ENCODE measurements at regions not wholly inside any gene's neighbourhood (a gene's known extent, or its start where the extent isn't known, plus 50 kb on each side); places are given as distances from the start of the nearest gene placed in this dataset.

DNA sequence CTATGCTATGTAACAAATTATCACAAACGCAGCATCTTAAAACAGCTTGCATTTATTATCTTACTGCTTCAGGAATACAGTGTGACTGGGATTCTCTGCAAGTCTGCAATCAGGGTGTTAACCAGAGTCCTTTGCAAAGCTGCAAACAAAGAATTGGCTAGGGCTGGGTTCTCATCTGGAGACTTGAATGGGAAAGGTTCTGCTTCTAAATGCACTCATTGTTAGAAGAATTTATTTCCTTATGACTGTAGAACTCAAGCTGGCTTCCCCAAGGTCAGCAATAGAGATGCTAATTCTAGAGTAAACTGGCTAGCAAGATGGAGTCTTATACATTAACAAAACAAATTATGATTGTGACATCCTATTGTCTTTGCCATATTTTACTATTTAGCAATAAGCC, 673.7 kb downstream of the DIPK2A start:
- H3K4me1 ChIP-seq: no peaks in the 10 kb centered on the region
- no peak for TF ChIP-seq POLR2AphosphoS5 (IDR thresholded peaks at IDR 0.05)
- DNase-seq (ENCODE audit: low spot score in 2 of 2): no peak
- no peaks in the 10 kb centered on the region for H3K36me3 ChIP-seq
- no peak overlapping the region for H3K4me3 ChIP-seq
- no peaks in the 10 kb centered on the region for H3K9me3 ChIP-seq
- intact Hi-C loops (cut with DNase I; ENCODE audit: low total_unique reads): no loop called here
- H3K27ac ChIP-seq: no peak overlapping the region
- no peaks in the 10 kb centered on the region for H3K27me3 ChIP-seq

DNA sequence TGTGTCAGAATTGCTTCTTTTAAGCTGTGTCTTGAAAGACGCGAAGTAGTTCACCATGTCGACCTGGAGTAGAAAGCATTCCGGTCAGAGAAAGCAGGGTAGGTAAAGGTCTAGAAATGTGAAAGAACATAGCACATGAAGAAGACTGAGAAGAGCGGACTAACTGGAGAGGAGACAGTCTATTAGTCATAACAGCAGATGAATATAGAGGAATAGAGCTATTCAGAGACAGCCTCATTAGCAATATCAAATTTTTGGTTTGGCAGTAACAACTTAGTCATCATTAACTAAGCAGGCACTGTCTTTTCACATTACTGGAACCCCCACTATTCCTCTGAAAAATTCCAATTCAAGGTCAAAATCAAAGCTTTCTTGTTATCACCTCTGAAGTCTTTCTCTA, 678.8 kb downstream of the DIPK2A start:
- Histone ChIP-seq H3K36me3 (no peaks in the 10 kb centered on the region), H3K27ac (no peak overlapping the region), H3K9me3 (no peaks in the 10 kb centered on the region), H3K4me1 (no peaks in the 10 kb centered on the region), H3K4me3 (no peak overlapping the region), H3K27me3 (no peaks in the 10 kb centered on the region)
- no peak for DNase-seq (ENCODE audit: low spot score in 2 of 2)
- TF ChIP-seq, protein P1, sequence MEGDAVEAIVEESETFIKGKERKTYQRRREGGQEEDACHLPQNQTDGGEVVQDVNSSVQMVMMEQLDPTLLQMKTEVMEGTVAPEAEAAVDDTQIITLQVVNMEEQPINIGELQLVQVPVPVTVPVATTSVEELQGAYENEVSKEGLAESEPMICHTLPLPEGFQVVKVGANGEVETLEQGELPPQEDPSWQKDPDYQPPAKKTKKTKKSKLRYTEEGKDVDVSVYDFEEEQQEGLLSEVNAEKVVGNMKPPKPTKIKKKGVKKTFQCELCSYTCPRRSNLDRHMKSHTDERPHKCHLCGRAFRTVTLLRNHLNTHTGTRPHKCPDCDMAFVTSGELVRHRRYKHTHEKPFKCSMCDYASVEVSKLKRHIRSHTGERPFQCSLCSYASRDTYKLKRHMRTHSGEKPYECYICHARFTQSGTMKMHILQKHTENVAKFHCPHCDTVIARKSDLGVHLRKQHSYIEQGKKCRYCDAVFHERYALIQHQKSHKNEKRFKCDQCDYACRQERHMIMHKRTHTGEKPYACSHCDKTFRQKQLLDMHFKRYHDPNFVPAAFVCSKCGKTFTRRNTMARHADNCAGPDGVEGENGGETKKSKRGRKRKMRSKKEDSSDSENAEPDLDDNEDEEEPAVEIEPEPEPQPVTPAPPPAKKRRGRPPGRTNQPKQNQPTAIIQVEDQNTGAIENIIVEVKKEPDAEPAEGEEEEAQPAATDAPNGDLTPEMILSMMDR (IDR thresholded peaks at IDR 0.05): no peak
- TF ChIP-seq POLR2A (IDR thresholded peaks at IDR 0.05): no peak
- no peak for TF ChIP-seq POLR2AphosphoS5 (IDR thresholded peaks at IDR 0.05)
- intact Hi-C loops (cut with DNase I; ENCODE audit: low total_unique reads): no loop called here

DNA sequence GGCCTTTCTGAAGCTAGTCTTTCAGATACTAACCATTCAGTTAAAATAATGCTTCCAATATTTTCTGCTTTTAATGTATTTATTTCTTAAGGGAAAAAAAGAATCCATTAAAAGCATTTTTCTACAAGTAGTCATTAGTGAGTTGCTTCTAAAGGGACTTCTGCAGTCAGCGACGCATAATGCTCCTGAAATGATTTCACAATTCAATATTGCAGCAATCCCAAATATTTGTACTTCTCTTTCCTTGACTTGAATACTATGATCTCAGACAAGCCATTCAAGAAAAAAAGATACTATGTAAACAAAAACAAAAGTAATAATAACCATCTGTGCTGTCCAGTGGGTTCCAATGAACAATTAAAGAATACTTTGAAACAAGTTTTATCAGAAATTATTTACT, 681.0 kb downstream of the DIPK2A start:
- H3K27me3 ChIP-seq: no peaks in the 10 kb centered on the region

DNA sequence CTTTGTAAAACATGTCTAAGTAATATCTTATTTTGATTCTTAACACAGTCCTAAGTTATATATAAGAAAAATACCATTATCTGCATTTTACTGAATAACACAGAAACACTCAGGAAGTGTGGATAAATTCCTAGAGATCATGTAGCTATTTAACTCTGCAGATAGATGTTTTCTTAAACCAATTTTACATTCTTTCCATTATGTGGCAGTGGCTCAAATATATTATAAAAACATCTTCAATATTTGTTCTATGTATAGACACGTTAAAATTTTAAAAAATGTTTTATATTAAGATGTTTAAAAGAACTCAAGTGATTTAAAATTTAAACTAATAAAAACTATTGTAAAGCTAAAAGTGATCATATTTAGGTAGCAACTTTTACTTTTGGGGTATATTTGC, 683.8 kb downstream of the DIPK2A start:
- intact Hi-C loops (cut with DNase I; ENCODE audit: low total_unique reads): no loop called here
- TF ChIP-seq, protein P1 (IDR thresholded peaks at IDR 0.05): no peak
- no peak for TF ChIP-seq POLR2A (IDR thresholded peaks at IDR 0.05)
- no peak for TF ChIP-seq POLR2AphosphoS5 (IDR thresholded peaks at IDR 0.05)
- Histone ChIP-seq H3K9me3 (no peaks in the 10 kb centered on the region), H3K4me3 (no peak overlapping the region), H3K27me3 (no peaks in the 10 kb centered on the region), H3K36me3 (no peaks in the 10 kb centered on the region), H3K4me1 (no peaks in the 10 kb centered on the region), H3K27ac (no peak overlapping the region)
- DNase-seq (ENCODE audit: low spot score in 2 of 2): no peak

More for the DNA sequence above, 681.0 kb downstream of the DIPK2A start:
- Histone ChIP-seq H3K4me1 (no peaks in the 10 kb centered on the region), H3K36me3 (no peaks in the 10 kb centered on the region), H3K9me3 (no peaks in the 10 kb centered on the region), H3K4me3 (no peak overlapping the region), H3K27ac (no peak overlapping the region)
- no peak for DNase-seq (ENCODE audit: low spot score in 2 of 2)
- intact Hi-C loops (cut with DNase I; ENCODE audit: low total_unique reads): no loop called here
- TF ChIP-seq, protein P1 (IDR thresholded peaks at IDR 0.05): no peak
- no peak for TF ChIP-seq POLR2A (IDR thresholded peaks at IDR 0.05)
- TF ChIP-seq POLR2AphosphoS5 (IDR thresholded peaks at IDR 0.05): no peak

DNA sequence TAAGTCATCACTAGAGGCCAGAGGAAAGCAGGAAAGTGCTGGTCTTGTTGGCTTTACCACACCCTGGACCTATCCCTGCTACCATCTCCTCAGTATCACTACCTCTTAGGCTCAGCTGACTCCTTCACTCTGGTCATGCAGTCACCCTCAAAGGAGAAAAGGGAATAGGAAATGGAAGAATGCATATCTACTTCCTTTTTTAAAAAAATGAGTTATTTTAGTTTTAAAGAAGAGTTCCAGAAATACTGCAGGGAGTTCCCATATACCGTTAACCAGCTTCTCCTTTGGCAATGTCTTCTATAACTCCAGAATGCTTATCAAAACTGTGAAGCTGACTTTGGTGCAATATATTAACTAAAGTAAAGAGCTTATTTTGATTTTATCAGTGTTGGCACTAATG, 688.6 kb downstream of the DIPK2A start:
- no peak for DNase-seq (ENCODE audit: low spot score in 2 of 2)
- Histone ChIP-seq H3K9me3 (peaks cover 0 to 3% of the 10 kb centered on the region in 2 donors), H3K4me3 (no peak overlapping the region), H3K36me3 (no peaks in the 10 kb centered on the region), H3K27me3 (no peaks in the 10 kb centered on the region), H3K4me1 (no peaks in the 10 kb centered on the region), H3K27ac (no peak overlapping the region)
- intact Hi-C loops (cut with DNase I; ENCODE audit: low total_unique reads): no loop called here
- TF ChIP-seq POLR2AphosphoS5 (IDR thresholded peaks at IDR 0.05): no peak
- TF ChIP-seq, protein P1 (IDR thresholded peaks at IDR 0.05): no peak
- TF ChIP-seq POLR2A (IDR thresholded peaks at IDR 0.05): no peak

DNA sequence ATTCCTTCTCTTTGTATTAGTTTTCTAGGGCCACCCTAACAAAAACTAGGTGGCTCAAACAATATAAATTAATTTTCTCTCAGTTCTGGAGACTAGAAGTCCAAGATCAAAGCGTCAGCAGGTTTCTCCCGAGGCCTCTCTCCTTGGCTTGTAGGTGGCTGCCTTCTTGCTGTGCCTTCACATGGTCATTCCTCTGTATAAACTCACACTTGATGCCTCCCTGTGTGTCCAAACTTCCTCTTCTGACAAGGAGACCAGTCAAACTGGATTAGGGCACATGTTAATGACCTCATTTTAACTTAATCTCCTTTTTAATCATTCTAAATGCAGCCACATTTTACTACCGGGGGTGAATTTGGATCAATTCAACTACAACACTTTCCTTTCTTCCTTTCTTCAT, 691.1 kb downstream of the DIPK2A start:
- intact Hi-C loops (cut with DNase I; ENCODE audit: low total_unique reads): no loop called here
- H3K4me1 ChIP-seq: no peaks in the 10 kb centered on the region
- TF ChIP-seq POLR2A (IDR thresholded peaks at IDR 0.05) (no peak), POLR2AphosphoS5 (IDR thresholded peaks at IDR 0.05) (no peak)
- TF ChIP-seq, protein P1 (IDR thresholded peaks at IDR 0.05): no peak
- no peak overlapping the region for H3K4me3 ChIP-seq
- no peaks in the 10 kb centered on the region for H3K27me3 ChIP-seq
- peaks cover 5 to 19% of the 10 kb centered on the region in 2 donors for H3K9me3 ChIP-seq
- DNase-seq (ENCODE audit: low spot score in 2 of 2): no peak
- H3K36me3 ChIP-seq: no peaks in the 10 kb centered on the region
- H3K27ac ChIP-seq: no peak overlapping the region

Data from breast epithelium (tissue), 4 donors.